Peyer's patch (tissue), 4 donors: ENCODE measurements at regions not wholly inside any gene's neighbourhood (a gene's known extent, or its start where the extent isn't known, plus 50 kb on each side); places are given as distances from the start of the nearest gene placed in this dataset.

Experiments used
- DNase-seq, 3 donors: peaks; one replicate each; pipeline ENCODE4 v3.0.0-alpha.2; 2017 to 2019
- H3K27ac ChIP-seq, 4 donors: fragments of 200-600 bp; sonication (generic); one replicate each; pipeline ENCODE4 v1.5.1; 2016 to 2019
- H3K27me3 ChIP-seq, 2 donors: fragments of 200-600 bp; sonication (generic); one replicate each; pipeline ENCODE4 v1.5.1; 2019
- H3K36me3 ChIP-seq, 3 donors: fragments of 200-600 bp; sonication (generic); one replicate each; pipeline ENCODE4 v1.5.1; 2016 to 2019
- H3K4me1 ChIP-seq, 4 donors: fragments of 200-600 bp; sonication (generic); one replicate each; pipeline ENCODE4 v1.5.1; 2016 to 2019
- H3K4me3 ChIP-seq, 4 donors: fragments of 200-600 bp; sonication (generic); 1 replicate in 3 of 4; 2 replicates in 1 of 4; pipeline ENCODE4 v1.5.1; 2016 to 2019; ENCODE audit warnings: mild to moderate bottlenecking in 1 of 4
- H3K9me3 ChIP-seq, 4 donors: fragments of 200-600 bp; sonication (generic); one replicate each; pipeline ENCODE4 v1.5.1; 2016 to 2019; ENCODE audit warnings: mild to moderate bottlenecking in 1 of 4
- POLR2A ChIP-seq, 2 donors: fragments of 450-650 bp; IDR thresholded peaks; one replicate each; pipeline ENCODE4 v1.5.1; 2017; ENCODE audit warnings: antibody characterized with exemption in 2 of 2, mild to moderate bottlenecking in 2 of 2, moderate library complexity in 2 of 2
- TF ChIP-seq, protein P1 (sequence below), 6 experiments: fragments of 450-650 bp in 4 of 6; fragments of 200-600 bp in 2 of 6; sonication (generic) in 1 of 6; IDR thresholded peaks; one replicate each; pipeline ENCODE4 v1.5.1; 2017 to 2019; ENCODE audit warnings: antibody characterized with exemption in 6 of 6, mild to moderate bottlenecking in 3 of 6, moderate library complexity in 1 of 6

DNA sequence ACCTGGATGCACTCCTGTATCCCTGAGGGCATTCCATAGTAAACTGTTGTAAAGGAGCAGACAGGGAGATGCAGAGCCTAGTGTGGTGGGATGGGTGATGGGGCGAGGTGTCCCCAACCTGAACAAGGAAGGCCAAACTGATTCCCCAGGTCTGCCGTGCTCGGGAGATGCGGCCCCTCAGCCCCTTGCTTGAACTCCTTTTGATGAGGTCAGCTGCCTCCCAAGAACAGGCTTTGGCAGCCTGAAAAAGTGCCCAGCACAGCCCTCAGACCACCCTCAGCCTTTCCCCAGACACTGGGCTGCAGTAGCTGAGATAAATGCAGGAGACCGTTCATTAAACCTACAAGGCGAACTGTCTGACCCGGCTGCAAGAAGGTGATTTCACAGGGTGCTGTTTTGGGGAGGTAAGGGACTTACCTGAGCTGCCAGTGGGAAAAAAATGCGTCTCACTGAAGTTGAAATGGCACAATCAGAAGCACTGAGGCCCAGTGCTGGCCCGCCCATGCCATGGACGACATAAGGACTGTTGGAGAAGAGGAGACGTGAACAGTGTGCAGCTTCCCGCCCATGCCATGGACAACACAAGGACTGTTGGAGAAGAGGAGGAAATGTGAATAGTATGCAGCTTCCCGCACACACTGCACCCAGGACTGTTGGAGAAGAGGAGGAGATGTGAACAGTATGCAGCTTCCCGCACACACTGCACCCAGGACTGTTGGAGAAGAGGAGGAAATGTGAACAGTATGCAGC, 148.4 kb upstream of the FAM20C start:
- H3K27me3 ChIP-seq: no peaks in the 10 kb centered on the region
- no peak overlapping the region for H3K27ac ChIP-seq
- peak in 2 of 3 donors; percentile 20 to 34 for DNase-seq
- H3K9me3 ChIP-seq: no peaks in the 10 kb centered on the region
- no peak overlapping the region for H3K4me3 ChIP-seq
- no peaks in the 10 kb centered on the region for H3K36me3 ChIP-seq
- TF ChIP-seq, protein P1, sequence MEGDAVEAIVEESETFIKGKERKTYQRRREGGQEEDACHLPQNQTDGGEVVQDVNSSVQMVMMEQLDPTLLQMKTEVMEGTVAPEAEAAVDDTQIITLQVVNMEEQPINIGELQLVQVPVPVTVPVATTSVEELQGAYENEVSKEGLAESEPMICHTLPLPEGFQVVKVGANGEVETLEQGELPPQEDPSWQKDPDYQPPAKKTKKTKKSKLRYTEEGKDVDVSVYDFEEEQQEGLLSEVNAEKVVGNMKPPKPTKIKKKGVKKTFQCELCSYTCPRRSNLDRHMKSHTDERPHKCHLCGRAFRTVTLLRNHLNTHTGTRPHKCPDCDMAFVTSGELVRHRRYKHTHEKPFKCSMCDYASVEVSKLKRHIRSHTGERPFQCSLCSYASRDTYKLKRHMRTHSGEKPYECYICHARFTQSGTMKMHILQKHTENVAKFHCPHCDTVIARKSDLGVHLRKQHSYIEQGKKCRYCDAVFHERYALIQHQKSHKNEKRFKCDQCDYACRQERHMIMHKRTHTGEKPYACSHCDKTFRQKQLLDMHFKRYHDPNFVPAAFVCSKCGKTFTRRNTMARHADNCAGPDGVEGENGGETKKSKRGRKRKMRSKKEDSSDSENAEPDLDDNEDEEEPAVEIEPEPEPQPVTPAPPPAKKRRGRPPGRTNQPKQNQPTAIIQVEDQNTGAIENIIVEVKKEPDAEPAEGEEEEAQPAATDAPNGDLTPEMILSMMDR (IDR thresholded peaks at IDR 0.05): no peak
- TF ChIP-seq POLR2A (IDR thresholded peaks at IDR 0.05): no peak
- no peaks in the 10 kb centered on the region for H3K4me1 ChIP-seq

DNA sequence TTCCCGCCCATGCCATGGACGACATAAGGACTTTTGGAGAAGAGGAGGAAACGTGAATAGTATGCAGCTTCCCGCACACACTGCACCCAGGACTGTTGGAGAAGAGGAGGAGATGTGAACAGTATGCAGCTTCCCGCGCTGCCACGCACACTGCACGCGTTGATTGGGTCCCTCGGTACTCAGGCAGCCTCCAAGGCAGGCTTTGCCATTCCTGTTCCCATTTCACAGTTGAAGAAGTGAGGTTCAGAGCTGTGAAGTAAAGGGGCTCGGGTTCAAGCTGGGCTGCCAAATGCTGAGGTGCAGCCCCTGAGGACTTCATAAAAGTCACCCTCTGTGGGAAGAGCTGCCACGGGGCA, 147.9 kb upstream of the FAM20C start:
- Histone ChIP-seq H3K9me3 (no peaks in the 10 kb centered on the region), H3K27ac (no peak overlapping the region), H3K4me3 (no peak overlapping the region), H3K36me3 (no peaks in the 10 kb centered on the region), H3K27me3 (no peaks in the 10 kb centered on the region), H3K4me1 (no peaks in the 10 kb centered on the region)
- DNase-seq: peak in 2 of 3 donors; percentile 15 to 22
- TF ChIP-seq, protein P1 (IDR thresholded peaks at IDR 0.05): no peak
- TF ChIP-seq POLR2A (IDR thresholded peaks at IDR 0.05): no peak

DNA sequence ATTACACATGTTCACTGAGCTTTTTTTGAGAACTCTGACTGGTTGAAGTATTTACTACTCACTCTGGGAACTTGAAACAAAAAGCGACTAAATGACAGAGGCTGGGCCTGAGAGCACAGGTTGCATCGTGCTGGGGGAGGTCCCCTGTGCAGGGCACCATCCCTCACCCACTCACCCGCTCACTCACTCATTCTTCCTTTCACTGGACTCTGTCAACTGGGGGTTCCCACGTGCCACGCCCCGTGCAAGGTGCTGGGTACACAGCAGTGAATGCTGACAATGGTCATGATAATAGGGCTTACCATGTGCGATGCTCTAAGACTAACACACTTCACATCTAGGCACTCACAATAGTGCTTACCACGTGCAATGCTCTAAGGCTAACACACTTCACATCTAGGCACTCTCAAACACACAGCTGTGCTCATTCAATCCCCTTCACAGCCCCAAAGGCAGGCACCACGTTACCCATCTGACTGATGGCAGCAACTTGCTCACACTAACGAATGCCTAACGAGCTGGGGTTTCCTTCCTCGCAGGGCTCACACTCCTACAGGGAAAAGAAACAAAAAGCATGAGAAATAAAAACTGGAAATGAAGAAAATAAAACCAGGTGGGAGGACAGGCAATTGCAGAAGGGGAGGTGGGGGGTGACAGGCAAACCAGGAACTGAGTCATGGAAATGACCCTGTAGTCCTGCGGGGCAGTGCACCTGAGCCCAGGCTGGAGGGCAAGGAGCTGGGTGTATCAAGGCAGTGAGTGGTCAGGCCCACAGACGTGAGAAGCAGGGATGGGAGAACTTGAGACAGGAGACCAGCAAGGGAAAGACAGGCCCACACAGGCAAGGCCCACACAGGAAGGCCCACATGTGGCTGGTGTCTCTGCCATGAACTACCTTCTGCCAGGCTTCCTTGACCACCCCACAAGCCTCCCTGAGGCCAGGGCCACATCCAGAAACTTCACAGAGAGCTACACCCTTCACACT, 147.0 kb upstream of the FAM20C start:
- peak; percentile 7 to 24 (median 14) for DNase-seq
- TF ChIP-seq, protein P1 (IDR thresholded peaks at IDR 0.05): no peak
- no peak for TF ChIP-seq POLR2A (IDR thresholded peaks at IDR 0.05)
- no peaks in the 10 kb centered on the region for H3K36me3 ChIP-seq
- H3K9me3 ChIP-seq: no peaks in the 10 kb centered on the region
- no peak overlapping the region for H3K27ac ChIP-seq
- H3K4me3 ChIP-seq: no peak overlapping the region
- no peaks in the 10 kb centered on the region for H3K4me1 ChIP-seq
- H3K27me3 ChIP-seq: no peaks in the 10 kb centered on the region

DNA sequence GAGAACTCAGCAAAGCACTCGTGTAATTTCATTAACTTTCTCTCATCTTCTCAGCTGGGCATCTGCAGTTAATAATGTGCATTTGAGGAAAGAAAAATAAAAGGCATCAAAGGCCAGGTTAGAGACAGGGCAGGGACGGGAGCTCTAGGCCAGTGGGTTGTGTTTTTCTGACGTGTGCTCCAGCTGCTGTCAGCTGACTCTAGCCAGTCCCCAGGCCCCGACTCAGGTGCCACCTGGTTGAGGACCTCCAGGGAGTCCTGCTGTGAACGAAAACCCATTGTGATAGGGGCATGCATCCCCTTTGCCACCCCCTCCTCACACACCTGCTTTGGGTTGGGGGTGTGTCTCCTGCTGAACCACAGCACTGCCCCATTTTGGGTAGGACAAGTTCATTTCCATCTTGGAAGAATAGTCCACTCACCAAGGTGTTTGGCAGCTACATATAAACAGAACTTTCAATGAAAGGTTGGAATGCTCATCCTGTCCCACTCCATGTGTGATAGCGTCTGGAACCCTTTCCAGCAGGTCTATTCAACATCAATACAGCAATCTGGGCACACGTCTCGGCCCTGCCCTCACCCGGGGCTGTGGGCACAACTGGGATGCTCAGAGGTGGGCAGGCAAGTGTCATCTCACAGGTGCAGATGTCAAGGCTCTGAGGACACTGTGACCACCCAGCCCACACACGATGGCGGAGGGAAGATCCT, 146.1 kb upstream of the FAM20C start:
- Histone ChIP-seq H3K27ac (no peak overlapping the region), H3K36me3 (no peaks in the 10 kb centered on the region), H3K4me3 (no peak overlapping the region), H3K4me1 (no peaks in the 10 kb centered on the region), H3K27me3 (no peaks in the 10 kb centered on the region), H3K9me3 (no peaks in the 10 kb centered on the region)
- no peak for TF ChIP-seq POLR2A (IDR thresholded peaks at IDR 0.05)
- TF ChIP-seq, protein P1 (IDR thresholded peaks at IDR 0.05): no peak
- peak in 2 of 3 donors; percentile 22 to 25 for DNase-seq

DNA sequence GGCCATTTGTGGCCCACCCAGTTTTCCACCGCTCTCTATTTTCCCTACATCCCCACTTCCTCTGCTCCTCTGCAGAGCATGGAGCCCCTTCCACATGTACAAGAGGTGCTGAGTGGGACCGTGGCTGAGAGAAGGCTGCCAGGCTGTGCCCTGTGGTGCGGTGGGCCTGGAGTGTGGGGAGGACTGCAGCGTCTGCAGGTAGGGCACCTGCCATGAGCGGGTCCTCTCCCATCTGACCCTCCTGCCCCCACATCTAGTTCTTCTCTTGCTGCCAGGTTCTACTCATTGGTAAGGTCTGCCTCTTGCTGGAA, 145.6 kb upstream of the FAM20C start:
- peak in 2 of 3 donors; percentile 7 to 15 for DNase-seq
- no peak overlapping the region for H3K27ac ChIP-seq
- no peaks in the 10 kb centered on the region for H3K4me1 ChIP-seq
- no peaks in the 10 kb centered on the region for H3K9me3 ChIP-seq
- no peaks in the 10 kb centered on the region for H3K36me3 ChIP-seq
- TF ChIP-seq, protein P1 (IDR thresholded peaks at IDR 0.05): no peak
- no peak for TF ChIP-seq POLR2A (IDR thresholded peaks at IDR 0.05)
- H3K4me3 ChIP-seq: no peak overlapping the region
- no peaks in the 10 kb centered on the region for H3K27me3 ChIP-seq
